Tibial nerve (tissue), 4 donors: ENCODE measurements at regions not wholly inside any gene's neighbourhood (a gene's known extent, or its start where the extent isn't known, plus 50 kb on each side); places are given as distances from the start of the nearest gene placed in this dataset.

Experiments
- DNase-seq, 2 donors: peaks; one replicate each; pipeline ENCODE4 v3.0.0-alpha.2; 2019; ENCODE audit warnings: low spot score in 2 of 2
- H3K27ac ChIP-seq, 4 donors: fragments of 200-600 bp; sonication (generic) in 3 of 4; one replicate each; pipeline ENCODE4 v1.5.1; 2017 to 2019; ENCODE audit warnings: mild to moderate bottlenecking in 1 of 4
- H3K27me3 ChIP-seq, 2 donors: fragments of 200-600 bp; sonication (generic) in 1 of 2; one replicate each; pipeline versions ENCODE4 v1.5.1 to v1.6.0; 2017 to 2019
- H3K36me3 ChIP-seq, 3 donors: fragments of 200-600 bp; sonication (generic); one replicate each; pipeline ENCODE4 v1.5.1; 2018 to 2019
- H3K4me1 ChIP-seq, 4 donors: fragments of 200-600 bp; sonication (generic) in 3 of 4; one replicate each; pipeline ENCODE4 v1.5.1; 2017 to 2019
- H3K4me3 ChIP-seq, 4 donors: fragments of 200-600 bp; sonication (generic) in 3 of 4; one replicate each; pipeline ENCODE4 v1.5.1; 2017 to 2019; ENCODE audit warnings: mild to moderate bottlenecking in 1 of 4, moderate library complexity in 1 of 4
- H3K9me3 ChIP-seq, 4 donors: fragments of 200-600 bp; sonication (generic) in 3 of 4; one replicate each; pipeline ENCODE4 v1.5.1; 2017 to 2019
- CTCF ChIP-seq, 5 experiments: fragments of 200-600 bp in 3 of 5; fragments of 450-650 bp in 2 of 5; sonication (generic) in 3 of 5; IDR thresholded peaks; one replicate each; pipeline ENCODE4 v1.5.1; 2016 to 2019; ENCODE audit warnings: antibody characterized with exemption in 5 of 5, mild to moderate bottlenecking in 3 of 5, moderate library complexity in 2 of 5
- EP300 ChIP-seq, 2 donors: sonication (generic); formaldehyde crosslinking; IDR thresholded peaks; one replicate each; pipeline ENCODE4 v1.6.1; 2017; ENCODE audit warnings: antibody characterized with exemption in 2 of 2, mild to moderate bottlenecking in 1 of 2
- POLR2A ChIP-seq, 2 donors: fragments of 450-650 bp; IDR thresholded peaks; one replicate each; pipeline ENCODE4 v1.6.1; 2017; ENCODE audit warnings: antibody characterized with exemption in 2 of 2, mild to moderate bottlenecking in 2 of 2, moderate library complexity in 2 of 2
- WGBS, 2 donors: methylation state at CpG; one replicate each; pipeline ENCODE4 v1.1.5; 2018; 5-methylcytosine and 5-hydroxymethylcytosine counted together

GRCh38 chr2:21912405-21912804, 788.6 kb downstream of the TDRD15 start:
- Histone ChIP-seq H3K27me3 (no peaks in the 10 kb centered on the region), H3K4me1 (no peaks in the 10 kb centered on the region), H3K27ac (no peak overlapping the region), H3K4me3 (no peak overlapping the region), H3K36me3 (no peaks in the 10 kb centered on the region), H3K9me3 (no peaks in the 10 kb centered on the region)
- 82 to 87% methylated on average over 3 of the region's 3 CpGs for WGBS, 2 donors
- TF ChIP-seq CTCF (IDR thresholded peaks at IDR 0.05): no peak
- TF ChIP-seq EP300 (IDR thresholded peaks at IDR 0.05): no peak
- no peak for TF ChIP-seq POLR2A (IDR thresholded peaks at IDR 0.05)
- DNase-seq: no peak

- Histone ChIP-seq H3K4me3 (no peak overlapping the region), H3K9me3 (no peaks in the 10 kb centered on the region), H3K4me1 (no peaks in the 10 kb centered on the region), H3K27me3 (no peaks in the 10 kb centered on the region), H3K36me3 (no peaks in the 10 kb centered on the region), H3K27ac (no peak overlapping the region)
- WGBS, 2 donors: 93 to 95% methylated on average over 1 of the region's 1 CpG
- TF ChIP-seq EP300 (IDR thresholded peaks at IDR 0.05) (no peak), POLR2A (IDR thresholded peaks at IDR 0.05) (no peak), CTCF (IDR thresholded peaks at IDR 0.05) (no peak)
- DNase-seq: no peak
Observed at GRCh38 chr2:21915201-21915600, 791.4 kb downstream of the TDRD15 start.

- no peaks in the 10 kb centered on the region for H3K9me3 ChIP-seq
- H3K4me3 ChIP-seq: no peak overlapping the region
- no peaks in the 10 kb centered on the region for H3K4me1 ChIP-seq
- 30 to 41% methylated on average over 6 of the region's 6 CpGs for WGBS, 2 donors
- H3K27me3 ChIP-seq: no peaks in the 10 kb centered on the region
- no peak for DNase-seq
- no peak overlapping the region for H3K27ac ChIP-seq
- no peak for TF ChIP-seq EP300 (IDR thresholded peaks at IDR 0.05)
- TF ChIP-seq POLR2A (IDR thresholded peaks at IDR 0.05): no peak
- no peak for TF ChIP-seq CTCF (IDR thresholded peaks at IDR 0.05)
- H3K36me3 ChIP-seq: no peaks in the 10 kb centered on the region
Observed at GRCh38 chr2:21916934-21917522, 793.3 kb downstream of the TDRD15 start.

- no peaks in the 10 kb centered on the region for H3K4me1 ChIP-seq
- no peaks in the 10 kb centered on the region for H3K36me3 ChIP-seq
- DNase-seq: no peak
- H3K9me3 ChIP-seq: peaks cover 0 to 18% (median 4%) of the 10 kb centered on the region in 4 donors
- no peak overlapping the region for H3K27ac ChIP-seq
- H3K27me3 ChIP-seq: no peaks in the 10 kb centered on the region
- TF ChIP-seq CTCF (IDR thresholded peaks at IDR 0.05): no peak
- WGBS, 2 donors: 50 to 57% methylated on average over 4 of the region's 4 CpGs
- no peak overlapping the region for H3K4me3 ChIP-seq
Observed at GRCh38 chr2:21920721-21921120, 797.0 kb downstream of the TDRD15 start.

GRCh38 chr2:21924640-21925285, 801.0 kb downstream of the TDRD15 start:
- DNase-seq: no peak
- 79 to 81% methylated on average over 2 of the region's 2 CpGs for WGBS, 2 donors
- no peaks in the 10 kb centered on the region for H3K27me3 ChIP-seq
- H3K9me3 ChIP-seq: peaks cover 0 to 22% (median 4%) of the 10 kb centered on the region in 4 donors
- TF ChIP-seq EP300 (IDR thresholded peaks at IDR 0.05): no peak
- TF ChIP-seq POLR2A (IDR thresholded peaks at IDR 0.05): no peak
- TF ChIP-seq CTCF (IDR thresholded peaks at IDR 0.05): no peak
- no peak overlapping the region for H3K27ac ChIP-seq
- no peak overlapping the region for H3K4me3 ChIP-seq
- no peaks in the 10 kb centered on the region for H3K4me1 ChIP-seq
- no peaks in the 10 kb centered on the region for H3K36me3 ChIP-seq
